ENCODE measurements at regions not wholly inside any gene's neighbourhood (a gene's known extent, or its start where the extent isn't known, plus 50 kb on each side); places are given as distances from the start of the nearest gene placed in this dataset.
A peak's percentile ranks its signal among the peaks of the same experiment; 100 is the strongest.

- ATAC-seq (peak; percentile 70 to 72), DNase-seq (no peak)
These were observed 261.4 kb upstream of the C2CD4B start for GRCh38 chr15:62426387-62426956.

DNA sequence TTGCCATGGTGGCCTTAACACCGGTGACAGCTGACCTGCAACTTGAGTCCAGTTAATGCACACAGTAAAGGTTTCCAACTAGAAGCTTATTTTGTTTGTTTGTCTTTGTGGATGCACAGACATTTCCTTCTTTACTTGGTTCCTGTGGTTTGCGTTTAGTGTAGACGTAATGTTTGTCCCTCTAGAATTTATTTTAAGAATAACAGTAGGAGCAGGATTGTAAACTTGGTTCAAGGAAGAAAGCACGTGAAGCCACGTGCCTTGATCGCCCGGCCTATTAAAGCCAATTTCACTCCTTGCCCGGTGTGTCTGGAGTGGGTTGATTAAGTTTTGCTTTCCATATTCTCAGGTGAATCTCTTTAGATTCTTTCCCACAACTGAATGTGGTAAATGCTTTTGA, 263.2 kb upstream of the C2CD4B start:
- intact Hi-C loops (cut with DNase I) = loop anchor here in 1 of 2 donors (10.0 kb wide), 1 partner anchor 137 kb away; no protein-coding TSS in a partner anchor
- DNase-seq (no peak), ATAC-seq (no peak)

More at GRCh38 chr15:62426387-62426956, 261.4 kb upstream of the C2CD4B start:
- intact Hi-C loops (cut with DNase I) = loop anchor here in 1 of 2 donors (10.0 kb wide), 1 partner anchor 138 kb away; no protein-coding TSS in a partner anchor

- ATAC-seq (no peak), DNase-seq (no peak)
- intact Hi-C loops (cut with DNase I) = loop anchor here in 1 of 2 donors (10.0 kb wide), 1 partner anchor 136 kb away; no protein-coding TSS in a partner anchor
These were observed 263.9 kb upstream of the C2CD4B start for GRCh38 chr15:62428851-62429598.

DNA sequence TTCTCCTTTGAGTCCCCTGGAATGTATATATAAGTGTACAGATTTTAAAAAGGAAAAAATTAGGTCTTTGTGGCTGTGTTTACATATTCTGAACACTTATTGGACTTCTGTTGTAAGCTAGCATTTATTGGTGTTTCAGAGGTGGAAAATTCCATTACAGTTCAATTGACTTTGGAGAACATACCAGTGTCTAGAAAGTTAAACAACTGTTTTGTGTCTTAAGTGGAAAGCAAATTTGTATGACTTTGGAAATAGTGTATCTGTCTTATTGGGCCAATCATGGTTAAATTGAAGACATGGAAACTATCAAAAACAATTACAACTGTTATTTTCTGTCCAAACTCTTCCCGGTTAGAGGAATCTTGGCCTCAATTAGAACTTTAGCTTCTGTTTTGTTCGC, 265.0 kb upstream of the C2CD4B start:
- ATAC-seq (no peak), DNase-seq (no peak)
- intact Hi-C loops (cut with DNase I) = no loop called here

DNA sequence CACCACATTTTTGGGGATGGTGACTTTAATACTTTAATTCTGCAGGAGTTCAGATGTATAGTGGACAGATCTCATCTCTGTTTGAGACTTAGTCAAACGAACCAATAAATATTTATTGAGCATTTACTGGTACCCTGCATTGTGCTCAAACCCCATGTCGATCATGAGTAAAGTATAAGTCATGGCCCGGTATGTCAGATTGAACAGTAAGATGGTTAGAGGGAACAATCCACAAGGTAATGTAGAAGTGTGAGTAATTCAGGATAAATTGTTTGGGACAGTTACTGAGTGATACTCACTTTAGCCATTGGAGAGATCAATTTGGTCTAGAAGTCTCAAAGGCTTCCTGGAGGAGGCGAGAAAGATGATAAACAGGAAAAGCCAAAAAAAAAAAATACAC, 265.5 kb upstream of the C2CD4B start:
- intact Hi-C loops (cut with DNase I) = no loop called here
- DNase-seq (no peak), ATAC-seq (no peak)

DNA sequence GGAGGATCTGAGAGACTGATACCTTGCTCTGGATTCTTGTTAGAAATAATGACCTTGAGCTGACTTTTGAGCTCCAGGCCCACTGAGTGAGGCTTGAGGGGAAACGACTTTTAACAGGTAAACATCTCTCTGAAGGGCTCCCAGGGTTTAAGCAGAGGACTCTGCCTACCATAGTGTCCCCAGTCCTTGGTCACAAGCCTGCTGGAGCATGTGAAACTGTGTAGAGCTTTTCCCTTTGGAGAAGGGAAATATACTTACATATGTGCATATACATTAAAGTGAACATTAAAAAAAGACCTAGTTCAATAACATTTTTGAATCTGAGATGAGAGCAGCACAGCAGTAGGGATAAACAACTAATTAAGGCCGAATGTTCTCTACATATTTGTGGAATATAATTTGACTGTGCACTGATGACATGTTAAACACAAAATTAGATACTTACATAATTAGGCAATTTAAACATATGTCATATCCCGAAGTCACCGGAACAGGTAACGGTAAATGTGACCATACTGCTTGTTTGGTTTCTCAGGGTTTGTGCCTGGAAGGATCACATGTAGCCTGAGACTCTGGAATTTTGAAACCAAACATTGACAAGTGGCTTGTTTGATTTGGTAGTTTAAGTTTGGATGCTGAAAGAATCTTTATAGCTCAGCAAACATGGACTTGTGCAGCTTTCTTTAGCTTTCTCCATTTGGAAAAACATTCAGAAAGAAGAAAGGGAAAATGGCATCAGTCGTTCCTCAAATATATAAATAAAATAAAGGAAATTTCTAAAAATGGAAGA, 266.1 kb upstream of the C2CD4B start:
- intact Hi-C loops (cut with DNase I) = no loop called here
- no peak for ATAC-seq
- no peak for DNase-seq

- intact Hi-C loops (cut with DNase I) = no loop called here
- DNase-seq (no peak), ATAC-seq (no peak)
These were observed 266.7 kb upstream of the C2CD4B start for GRCh38 chr15:62431817-62432216.

- ATAC-seq = peak; percentile 78 to 93
- intact Hi-C loops (cut with DNase I) = no loop called here
- DNase-seq = no peak
These were observed 267.8 kb upstream of the C2CD4B start for GRCh38 chr15:62432702-62433398.

DNA sequence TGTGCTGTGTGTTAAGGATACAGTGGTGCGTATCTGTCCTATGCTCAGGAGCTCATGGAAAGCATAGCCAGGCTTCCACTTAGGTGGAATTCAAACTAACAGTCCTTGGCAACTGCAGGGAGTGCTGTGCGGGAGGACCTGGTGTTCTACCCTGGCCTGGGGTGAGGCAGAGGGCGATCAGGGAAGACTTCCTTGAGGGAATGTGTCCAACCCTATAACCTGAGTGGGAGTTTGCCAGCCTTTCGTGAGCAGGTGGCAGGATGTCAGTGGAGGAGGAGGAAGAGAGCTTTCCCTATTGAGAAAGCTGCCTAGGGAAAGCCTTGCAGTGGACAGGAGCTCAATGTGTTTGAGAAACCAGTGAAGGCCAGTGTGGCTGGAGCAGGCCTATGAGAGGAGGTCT, 271.1 kb upstream of the C2CD4B start:
- intact Hi-C loops (cut with DNase I) = no loop called here
- DNase-seq (no peak), ATAC-seq (no peak)

- no peak for DNase-seq
- intact Hi-C loops (cut with DNase I) = no loop called here
- ATAC-seq = no peak
These were observed 272.7 kb upstream of the C2CD4B start for GRCh38 chr15:62437753-62438152.

DNA sequence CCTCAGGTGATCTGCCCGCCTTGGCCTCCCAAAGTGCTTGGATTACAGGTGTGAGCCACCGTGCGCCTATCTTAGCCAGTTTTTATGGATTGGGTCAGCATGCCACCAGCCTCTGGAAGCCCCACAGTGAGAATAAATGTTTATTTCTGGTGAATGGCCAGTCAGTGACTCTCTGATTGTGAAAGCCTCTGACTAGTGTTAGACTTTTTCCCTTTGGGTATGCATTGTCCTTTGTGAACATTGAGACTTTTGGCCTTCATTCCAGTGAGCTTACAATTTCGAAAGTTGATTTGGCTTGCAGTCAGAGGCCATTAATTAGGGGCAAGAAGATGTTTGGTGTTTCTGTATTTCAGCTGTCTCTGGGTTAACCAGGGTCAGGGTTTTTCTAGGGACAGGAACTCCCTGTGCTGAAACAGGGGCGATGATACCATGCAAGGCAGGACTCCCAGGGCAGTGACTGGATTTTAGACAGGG, 274.5 kb upstream of the C2CD4B start:
- ATAC-seq (peak in 1 of 2 donors; percentile 62), DNase-seq (no peak)
- intact Hi-C loops (cut with DNase I) = loop anchor here in 1 of 2 donors (5.0 kb wide), 1 partner anchor 43 kb away; no protein-coding TSS in a partner anchor

DNA sequence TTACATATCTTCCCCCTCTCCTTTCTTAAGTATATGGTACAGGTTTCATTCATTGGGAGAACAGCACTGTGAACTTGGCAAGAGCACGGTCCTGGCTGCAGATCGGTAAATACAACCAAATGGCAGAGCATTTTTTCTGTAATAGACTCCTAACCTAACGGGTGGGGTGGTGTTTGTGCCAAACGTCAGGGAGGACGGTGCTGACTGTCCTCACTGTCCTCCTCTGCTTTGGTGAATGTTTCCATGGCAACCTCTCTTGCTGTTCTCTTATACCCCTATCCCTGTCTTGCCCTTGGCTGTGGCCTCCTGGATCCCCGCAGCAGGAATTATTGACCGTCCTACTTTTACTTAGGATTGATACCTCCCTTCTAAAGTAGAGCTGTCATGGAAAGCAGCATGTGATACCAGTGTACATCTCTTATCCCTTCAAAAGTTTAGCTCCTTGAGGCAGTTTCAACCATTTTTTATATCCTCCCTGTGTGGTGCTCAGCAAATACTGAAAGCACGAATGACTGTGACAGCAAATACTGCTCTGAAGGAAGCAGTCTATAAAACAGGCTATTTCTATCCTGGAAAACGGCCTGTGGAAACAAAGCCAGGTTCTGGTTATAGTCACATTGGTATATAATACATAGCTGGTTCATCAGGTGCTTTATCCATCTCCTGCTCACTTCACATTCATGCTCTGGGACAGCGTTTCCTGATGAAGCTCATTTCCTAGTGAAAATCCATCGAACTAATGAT, 275.4 kb upstream of the C2CD4B start:
- DNase-seq (no peak), ATAC-seq (no peak)
- intact Hi-C loops (cut with DNase I) = loop anchor here in 1 of 2 donors (5.0 kb wide), 1 partner anchor 42 kb away; no protein-coding TSS in a partner anchor

DNA sequence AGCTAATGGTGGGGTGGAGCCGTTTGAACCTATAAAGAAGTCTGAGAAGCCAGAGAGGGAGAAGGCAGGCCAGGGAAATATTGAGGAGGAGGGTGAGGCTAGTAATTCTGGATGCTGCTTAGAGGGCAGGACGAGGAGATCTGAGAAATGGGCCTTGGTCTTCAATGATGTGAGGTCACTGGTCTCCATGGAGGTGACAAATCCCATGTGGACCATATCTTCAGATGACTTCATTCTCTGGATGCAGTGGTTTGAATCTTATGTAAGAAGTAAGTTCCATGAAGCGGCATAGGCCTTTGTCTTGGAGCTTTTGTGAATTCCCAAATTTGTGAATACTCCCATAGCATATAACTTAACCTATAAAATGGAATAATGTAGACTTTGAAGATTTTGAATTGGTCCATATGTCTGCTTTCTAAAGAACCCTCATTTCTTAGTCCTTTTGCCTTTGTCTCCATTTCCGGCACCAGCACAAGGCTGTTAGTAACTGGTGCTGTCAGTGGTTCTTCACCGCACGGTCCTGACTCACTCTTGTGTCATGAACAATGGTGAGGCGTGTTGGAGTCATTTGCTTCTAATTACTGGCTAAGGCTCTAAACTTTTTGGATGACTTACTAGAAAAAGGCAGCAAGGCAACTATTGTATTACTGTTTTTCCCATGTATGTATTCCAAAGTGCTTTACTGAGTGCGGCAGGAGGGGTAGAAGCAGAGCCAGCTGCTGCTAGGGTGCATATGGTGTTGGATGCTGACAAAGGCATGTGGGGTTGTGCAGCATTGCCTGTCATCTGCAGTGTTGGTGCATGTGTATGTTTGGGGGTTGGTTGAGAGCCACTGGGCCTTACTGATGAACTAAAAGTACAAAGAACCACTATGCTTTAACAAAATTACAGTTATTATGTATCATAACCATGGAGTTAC, 279.3 kb upstream of the C2CD4B start:
- intact Hi-C loops (cut with DNase I) = loop anchor here in 1 of 2 donors (5.0 kb wide), 1 partner anchor 38 kb away; no protein-coding TSS in a partner anchor
- ATAC-seq (peak in 1 of 2 donors; percentile 92), DNase-seq (no peak)

- intact Hi-C loops (cut with DNase I) = no loop called here
- DNase-seq (no peak), ATAC-seq (no peak)
These were observed 280.2 kb upstream of the C2CD4B start for GRCh38 chr15:62445244-62445643.

GRCh38 chr15:62446984-62447383, 281.9 kb upstream of the C2CD4B start:
- DNase-seq (no peak), ATAC-seq (no peak)
- intact Hi-C loops (cut with DNase I) = no loop called here

- DNase-seq = no peak
- intact Hi-C loops (cut with DNase I) = no loop called here
- ATAC-seq = peak; percentile 12 to 93
These were observed 282.7 kb upstream of the C2CD4B start for GRCh38 chr15:62447742-62448141.

DNA sequence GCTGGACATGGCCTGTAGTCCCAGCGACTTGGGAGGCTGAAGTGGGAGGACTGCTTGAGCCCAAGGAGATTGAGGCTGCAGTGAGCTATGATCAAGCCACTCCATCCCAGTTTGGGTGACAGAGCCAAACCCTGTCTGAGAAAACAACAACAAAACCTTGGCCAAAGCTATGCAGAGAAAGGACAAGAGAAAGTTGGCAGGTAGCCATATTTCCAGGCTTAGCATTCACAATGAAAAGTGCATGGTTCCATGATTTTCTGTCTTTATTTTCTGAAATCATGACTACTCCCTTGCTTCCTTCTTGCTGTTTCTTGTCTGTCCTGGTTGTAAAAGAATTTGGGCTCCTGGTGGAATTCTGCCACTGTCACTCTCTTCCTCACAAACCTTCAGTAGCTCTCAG, 284.6 kb upstream of the C2CD4B start:
- intact Hi-C loops (cut with DNase I) = no loop called here
- DNase-seq (no peak), ATAC-seq (no peak)
